Sigmoid colon (tissue), 6 donors: ENCODE measurements at regions not wholly inside any gene's neighbourhood (a gene's known extent, or its start where the extent isn't known, plus 50 kb on each side); places are given as distances from the start of the nearest gene placed in this dataset.
A peak's percentile ranks its signal among the peaks of the same experiment; 100 is the strongest.

Source experiments
- DNase-seq: peaks from one replicate; pipeline ENCODE4 v3.0.0-alpha.2; 2019
- H3K27ac ChIP-seq, 4 donors: fragments of 200-600 bp; sonication (generic); one replicate each; pipeline ENCODE4 v1.5.1; 2016 to 2019; ENCODE audit warnings: mild to moderate bottlenecking in 1 of 4
- H3K27me3 ChIP-seq, 3 donors: fragments of 200-600 bp; sonication (generic); one replicate each; pipeline ENCODE4 v1.5.1; 2019; ENCODE audit warnings: mild to moderate bottlenecking in 1 of 3
- H3K36me3 ChIP-seq, 4 donors: fragments of 200-600 bp; sonication (generic); one replicate each; pipeline ENCODE4 v1.5.1; 2016 to 2019
- H3K4me1 ChIP-seq, 4 donors: fragments of 200-600 bp; sonication (generic); one replicate each; pipeline ENCODE4 v1.5.1; 2017 to 2019
- H3K4me3 ChIP-seq, 4 donors: fragments of 200-600 bp; sonication (generic); one replicate each; pipeline ENCODE4 v1.5.1; 2017 to 2019; ENCODE audit warnings: mild to moderate bottlenecking in 2 of 4, moderate library complexity in 1 of 4
- H3K9me3 ChIP-seq, 4 donors: fragments of 200-600 bp in 3 of 4; sonication (generic) in 3 of 4; one replicate each; pipeline versions ENCODE4 v1.5.1 to v1.6.1; 2013 to 2019
- EP300 ChIP-seq, 4 donors: sonication (generic); formaldehyde crosslinking; IDR thresholded peaks; one replicate each; pipeline ENCODE4 v1.6.1; 2017; ENCODE audit warnings: antibody characterized with exemption in 4 of 4
- POLR2A ChIP-seq, 2 donors: fragments of 450-650 bp; IDR thresholded peaks; one replicate each; pipeline ENCODE4 v1.6.1; 2016; ENCODE audit warnings: antibody characterized with exemption in 2 of 2, mild to moderate bottlenecking in 2 of 2, moderate library complexity in 2 of 2
- POLR2AphosphoS5 ChIP-seq, 4 donors: sonication (generic); formaldehyde crosslinking; IDR thresholded peaks; one replicate each; pipeline ENCODE4 v1.6.1; 2017; ENCODE audit warnings: antibody characterized with exemption in 4 of 4
- WGBS, 2 donors: extraction: QIAGEN DNeasy Blood & Tissue Kit; methylation state at CpG; one replicate each; pipeline ENCODE4 v1.1.7; 2013; 5-methylcytosine and 5-hydroxymethylcytosine counted together
- intact Hi-C: fragments of 100-400 bp; cut with DNase I; formaldehyde crosslinking; loops from one replicate; pipeline ENCODE4 v1.15.1; 2023
- TF ChIP-seq, protein P1 (sequence below), 4 experiments: fragments of 450-650 bp in 3 of 4; fragments of 200-600 bp in 1 of 4; IDR thresholded peaks; one replicate each; pipeline ENCODE4 v1.5.1; 2016 to 2019; ENCODE audit warnings: antibody characterized with exemption in 4 of 4, mild to moderate bottlenecking in 3 of 4, moderate library complexity in 2 of 4
- donor health status: healthy with polysubstance abuse.
- donor health status: healthy.

DNA sequence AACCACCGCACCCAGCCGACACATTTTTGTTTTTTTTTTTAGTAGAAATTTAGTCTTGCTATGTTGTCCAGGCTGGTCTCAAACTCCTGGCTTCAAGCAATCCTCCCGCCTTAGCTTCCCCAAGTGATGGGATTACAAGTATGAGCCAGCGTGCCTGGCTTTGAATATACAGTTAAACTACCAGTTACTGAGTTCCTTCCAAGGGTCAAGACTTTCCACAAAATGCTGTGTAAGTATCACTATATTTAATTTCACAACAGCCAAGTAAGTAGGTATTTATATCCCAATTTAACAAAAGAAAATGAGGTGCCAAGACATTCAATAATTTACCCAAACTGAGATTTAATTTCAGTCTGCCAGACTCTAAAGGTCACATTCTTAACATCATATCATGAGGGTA is 181.3 kb upstream of the TMC3 start:
- Histone ChIP-seq H3K27me3 (no peaks in the 10 kb centered on the region), H3K27ac (no peak overlapping the region), H3K4me1 (peaks cover 0 to 2% (median 0%) of the 10 kb centered on the region in 4 donors), H3K36me3 (no peaks in the 10 kb centered on the region), H3K9me3 (no peaks in the 10 kb centered on the region), H3K4me3 (no peak overlapping the region)
- DNase-seq = no peak
- TF ChIP-seq POLR2A (IDR thresholded peaks at IDR 0.05) (no peak), EP300 (IDR thresholded peaks at IDR 0.05) (no peak), POLR2AphosphoS5 (IDR thresholded peaks at IDR 0.05) (no peak)
- TF ChIP-seq, protein P1, sequence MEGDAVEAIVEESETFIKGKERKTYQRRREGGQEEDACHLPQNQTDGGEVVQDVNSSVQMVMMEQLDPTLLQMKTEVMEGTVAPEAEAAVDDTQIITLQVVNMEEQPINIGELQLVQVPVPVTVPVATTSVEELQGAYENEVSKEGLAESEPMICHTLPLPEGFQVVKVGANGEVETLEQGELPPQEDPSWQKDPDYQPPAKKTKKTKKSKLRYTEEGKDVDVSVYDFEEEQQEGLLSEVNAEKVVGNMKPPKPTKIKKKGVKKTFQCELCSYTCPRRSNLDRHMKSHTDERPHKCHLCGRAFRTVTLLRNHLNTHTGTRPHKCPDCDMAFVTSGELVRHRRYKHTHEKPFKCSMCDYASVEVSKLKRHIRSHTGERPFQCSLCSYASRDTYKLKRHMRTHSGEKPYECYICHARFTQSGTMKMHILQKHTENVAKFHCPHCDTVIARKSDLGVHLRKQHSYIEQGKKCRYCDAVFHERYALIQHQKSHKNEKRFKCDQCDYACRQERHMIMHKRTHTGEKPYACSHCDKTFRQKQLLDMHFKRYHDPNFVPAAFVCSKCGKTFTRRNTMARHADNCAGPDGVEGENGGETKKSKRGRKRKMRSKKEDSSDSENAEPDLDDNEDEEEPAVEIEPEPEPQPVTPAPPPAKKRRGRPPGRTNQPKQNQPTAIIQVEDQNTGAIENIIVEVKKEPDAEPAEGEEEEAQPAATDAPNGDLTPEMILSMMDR (IDR thresholded peaks at IDR 0.05) = no peak
- intact Hi-C loops = no loop called here
- WGBS, 2 donors = 91 to 93% methylated on average over 4 of the region's 4 CpGs

DNA sequence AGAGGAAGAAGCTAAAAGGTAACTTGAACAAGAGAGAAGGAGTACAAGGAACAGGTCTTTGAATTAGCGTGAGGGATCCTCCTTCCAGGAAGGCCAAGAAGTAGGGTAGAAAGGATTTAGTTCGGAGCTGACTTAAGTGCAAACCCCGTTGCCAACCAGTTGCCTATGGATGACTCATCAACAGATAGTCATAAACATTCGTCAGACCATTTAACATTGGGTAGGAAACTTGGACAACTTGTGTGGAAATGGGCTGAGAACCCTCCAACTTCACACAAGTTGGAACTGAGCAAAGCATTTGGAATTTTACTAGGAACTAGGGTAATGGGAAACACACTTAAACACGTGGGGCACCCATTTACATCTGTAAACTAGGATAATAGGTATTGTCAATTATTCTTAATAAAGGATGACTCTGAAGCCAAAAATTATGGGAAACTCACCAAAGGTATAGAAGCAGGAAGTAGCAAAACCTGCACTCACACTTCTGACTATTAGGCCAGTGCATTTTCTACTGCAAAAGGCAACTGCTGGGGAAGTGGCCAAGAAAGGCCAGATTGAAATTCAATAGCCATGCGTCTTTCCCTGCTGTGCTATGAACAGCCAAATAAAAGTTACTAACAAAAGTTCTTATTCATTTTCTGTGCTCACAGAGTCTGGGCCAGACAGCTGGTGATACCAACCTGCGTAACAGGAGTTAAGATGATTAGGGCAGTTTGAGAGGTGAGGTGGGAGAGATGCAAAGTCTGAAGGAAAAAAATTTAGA is 174.5 kb upstream of the TMC3 start:
- Histone ChIP-seq H3K4me1 (peaks cover 0 to 32% (median 20%) of the 10 kb centered on the region in 4 donors), H3K9me3 (no peaks in the 10 kb centered on the region), H3K4me3 (no peak overlapping the region), H3K27me3 (no peaks in the 10 kb centered on the region), H3K36me3 (no peaks in the 10 kb centered on the region), H3K27ac (peak overlapping the region in 3 of 4 donors; percentile 13 to 47 (median 36))
- no peak for DNase-seq
- TF ChIP-seq POLR2A (IDR thresholded peaks at IDR 0.05) (no peak), EP300 (IDR thresholded peaks at IDR 0.05) (no peak), POLR2AphosphoS5 (IDR thresholded peaks at IDR 0.05) (no peak)
- TF ChIP-seq, protein P1 (IDR thresholded peaks at IDR 0.05) = no peak
- intact Hi-C loops = loop anchor here (10.0 kb wide), 1 partner anchor 496 kb away; the partner anchor contains the start of gene MEX3B
- 65 to 76% methylated on average over 7 of the region's 7 CpGs for WGBS, 2 donors

DNA sequence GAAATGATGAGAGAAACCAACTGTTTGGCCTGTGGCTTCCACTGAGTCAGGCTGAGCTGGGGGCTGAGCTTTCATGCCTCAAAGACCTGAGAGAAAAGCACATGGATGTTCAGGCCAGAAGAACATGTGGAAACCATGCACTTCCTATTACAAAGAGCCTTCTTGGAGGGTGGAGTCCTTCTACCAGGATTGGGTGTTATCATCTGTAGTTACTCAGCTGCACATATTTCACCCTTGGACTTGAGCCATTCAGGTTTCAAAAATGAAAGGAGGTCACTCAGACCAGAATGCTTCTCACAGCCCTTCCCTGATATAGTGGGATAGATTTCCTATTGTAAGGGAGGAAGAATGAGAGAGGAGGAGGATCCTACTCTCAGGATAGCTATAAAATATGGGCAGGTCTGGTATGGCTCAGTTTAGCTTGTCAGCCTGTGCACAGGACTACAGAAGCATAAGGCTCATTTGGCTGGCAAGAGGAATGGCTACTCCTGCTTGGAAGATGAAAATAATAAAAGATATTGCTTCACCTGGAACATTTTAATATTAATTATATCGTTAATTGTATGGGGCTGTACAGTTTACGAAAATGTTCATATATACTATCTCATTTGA is 173.6 kb upstream of the TMC3 start:
- intact Hi-C loops = loop anchor here (10.0 kb wide), 1 partner anchor 497 kb away; the partner anchor contains the start of gene MEX3B
- no peak for TF ChIP-seq POLR2A (IDR thresholded peaks at IDR 0.05)
- TF ChIP-seq, protein P1 (IDR thresholded peaks at IDR 0.05) = no peak
- peak; percentile 45 to 80 (median 67) for TF ChIP-seq POLR2AphosphoS5 (IDR thresholded peaks at IDR 0.05)
- TF ChIP-seq EP300 (IDR thresholded peaks at IDR 0.05) = peak in 1 of 4 donors; percentile 28
- no peaks in the 10 kb centered on the region for H3K36me3 ChIP-seq
- H3K4me3 ChIP-seq = no peak overlapping the region
- H3K27me3 ChIP-seq = no peaks in the 10 kb centered on the region
- no peak for DNase-seq
- H3K9me3 ChIP-seq = no peaks in the 10 kb centered on the region
- peak overlapping the region in 3 of 4 donors; percentile 13 to 47 (median 36) for H3K27ac ChIP-seq
- WGBS, 2 donors = 91 to 95% methylated on average over 2 of the region's 2 CpGs
- H3K4me1 ChIP-seq = peaks cover 0 to 32% (median 20%) of the 10 kb centered on the region in 4 donors

DNA sequence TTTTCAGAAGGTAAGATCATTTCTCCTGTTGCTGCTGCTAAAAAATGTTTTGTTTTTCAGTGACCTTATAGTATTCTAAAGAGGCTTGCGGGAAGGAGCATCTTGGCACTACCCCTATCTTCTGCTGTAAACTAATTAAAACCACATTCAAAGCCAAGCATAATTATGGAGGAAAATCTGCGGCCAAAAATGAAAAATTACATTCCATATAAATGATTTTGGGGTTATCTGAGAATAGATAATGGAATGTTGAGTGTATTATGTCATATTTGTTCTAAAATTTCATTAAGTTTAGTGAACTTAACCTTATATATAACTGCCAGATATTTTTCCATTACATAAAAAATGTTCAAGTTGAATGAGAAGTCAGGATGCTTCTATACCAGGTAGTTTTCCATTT is 170.4 kb upstream of the TMC3 start:
- TF ChIP-seq EP300 (IDR thresholded peaks at IDR 0.05) (no peak), POLR2A (IDR thresholded peaks at IDR 0.05) (no peak), POLR2AphosphoS5 (IDR thresholded peaks at IDR 0.05) (no peak)
- TF ChIP-seq, protein P1 (IDR thresholded peaks at IDR 0.05) = no peak
- Histone ChIP-seq H3K36me3 (no peaks in the 10 kb centered on the region), H3K4me3 (no peak overlapping the region), H3K4me1 (peaks cover 0 to 36% (median 18%) of the 10 kb centered on the region in 4 donors), H3K27me3 (no peaks in the 10 kb centered on the region), H3K9me3 (no peaks in the 10 kb centered on the region), H3K27ac (no peak overlapping the region)
- 86 to 89% methylated on average over 2 of the region's 2 CpGs for WGBS, 2 donors
- DNase-seq = no peak
- intact Hi-C loops = loop anchor here (10.0 kb wide), 1 partner anchor 500 kb away; the partner anchor contains the start of gene MEX3B
